BE2C (cell line): ENCODE measurements at regions not wholly inside any gene's neighbourhood (a gene's known extent, or its start where the extent isn't known, plus 50 kb on each side); places are given as distances from the start of the nearest gene placed in this dataset.

ENCODE experiments used
- DNase-seq: peaks from one replicate; pipeline ENCODE4 v3.0.0-alpha.2; 2020
- H3K27me3 ChIP-seq: fragments of 250-450 bp; sonication (Bioruptor Pico); 2 replicates; pipeline ENCODE4 v1.5.1; 2020; ENCODE audit warnings: mild to moderate bottlenecking
- H3K36me3 ChIP-seq: fragments of 250-450 bp; sonication (Bioruptor Pico); 2 replicates; pipeline ENCODE4 v1.5.1; 2020; ENCODE audit warnings: mild to moderate bottlenecking
- H3K4me1 ChIP-seq: fragments of 250-450 bp; sonication (Bioruptor Pico); 2 replicates; pipeline ENCODE4 v1.5.1; 2020
- H3K4me3 ChIP-seq: 2 replicates; pipeline ENCODE4 v1.5.1; 2011; ENCODE audit warnings: low read depth, low read length
- H3K9me3 ChIP-seq: fragments of 250-450 bp; sonication (Bioruptor Pico); 2 replicates; pipeline ENCODE4 v1.5.1; 2020
- TF ChIP-seq, protein P1 (sequence below): IDR thresholded peaks from 2 replicates; pipeline ENCODE4 v1.5.1; 2012; ENCODE audit warnings: mild to moderate bottlenecking, low read depth, low read length

DNA sequence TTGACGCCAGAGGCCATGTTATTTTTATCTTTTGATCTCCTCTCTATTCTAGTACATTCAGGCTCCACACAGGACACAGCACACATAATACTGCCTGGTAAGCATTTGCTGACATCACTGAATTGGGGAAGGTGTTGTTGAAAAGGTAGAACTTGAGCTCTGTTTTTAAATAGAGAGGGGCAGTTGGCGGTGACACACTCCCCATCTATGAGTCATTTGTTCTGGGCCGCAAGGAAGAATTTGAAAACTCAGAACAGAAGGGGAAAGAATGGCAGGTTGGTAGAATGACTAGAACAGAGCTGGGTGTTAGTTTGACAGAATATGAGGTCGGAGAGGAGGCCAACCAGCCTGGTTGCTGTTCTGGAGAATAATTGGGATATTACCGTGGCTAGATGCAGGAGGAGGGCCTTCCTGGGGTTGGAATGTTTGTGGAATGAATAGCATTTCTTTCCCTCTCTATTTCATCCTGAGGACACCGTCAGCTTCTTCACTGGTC lies 52.1 kb upstream of the ERRFI1 start:
- no peak overlapping the region for H3K4me3 ChIP-seq
- H3K27me3 ChIP-seq: no peaks in the 10 kb centered on the region
- no peaks in the 10 kb centered on the region for H3K9me3 ChIP-seq
- H3K4me1 ChIP-seq: no peaks in the 10 kb centered on the region
- DNase-seq: no peak
- TF ChIP-seq, protein P1, sequence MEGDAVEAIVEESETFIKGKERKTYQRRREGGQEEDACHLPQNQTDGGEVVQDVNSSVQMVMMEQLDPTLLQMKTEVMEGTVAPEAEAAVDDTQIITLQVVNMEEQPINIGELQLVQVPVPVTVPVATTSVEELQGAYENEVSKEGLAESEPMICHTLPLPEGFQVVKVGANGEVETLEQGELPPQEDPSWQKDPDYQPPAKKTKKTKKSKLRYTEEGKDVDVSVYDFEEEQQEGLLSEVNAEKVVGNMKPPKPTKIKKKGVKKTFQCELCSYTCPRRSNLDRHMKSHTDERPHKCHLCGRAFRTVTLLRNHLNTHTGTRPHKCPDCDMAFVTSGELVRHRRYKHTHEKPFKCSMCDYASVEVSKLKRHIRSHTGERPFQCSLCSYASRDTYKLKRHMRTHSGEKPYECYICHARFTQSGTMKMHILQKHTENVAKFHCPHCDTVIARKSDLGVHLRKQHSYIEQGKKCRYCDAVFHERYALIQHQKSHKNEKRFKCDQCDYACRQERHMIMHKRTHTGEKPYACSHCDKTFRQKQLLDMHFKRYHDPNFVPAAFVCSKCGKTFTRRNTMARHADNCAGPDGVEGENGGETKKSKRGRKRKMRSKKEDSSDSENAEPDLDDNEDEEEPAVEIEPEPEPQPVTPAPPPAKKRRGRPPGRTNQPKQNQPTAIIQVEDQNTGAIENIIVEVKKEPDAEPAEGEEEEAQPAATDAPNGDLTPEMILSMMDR: no peak
- H3K36me3 ChIP-seq: no peaks in the 10 kb centered on the region

DNA sequence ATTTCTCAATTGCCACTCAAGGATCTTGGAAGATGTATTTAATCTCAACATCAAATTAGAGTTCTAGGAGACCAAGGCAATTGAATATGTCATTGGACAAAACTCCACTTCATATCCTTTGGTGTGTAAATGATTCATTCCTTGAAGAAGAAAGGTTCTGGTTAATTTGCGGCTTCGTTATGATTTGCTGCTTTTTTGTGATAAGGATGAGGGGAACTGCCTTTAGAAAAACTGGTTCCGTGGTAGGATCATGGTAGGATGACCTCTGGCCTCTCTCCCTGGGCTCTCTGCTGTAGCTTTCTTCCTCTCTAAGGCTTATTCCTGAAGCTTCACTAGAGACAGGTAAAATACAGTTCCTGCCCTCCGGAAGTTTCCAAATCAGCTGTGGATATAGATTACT lies 51.5 kb upstream of the ERRFI1 start:
- no peak for DNase-seq
- no peaks in the 10 kb centered on the region for H3K4me1 ChIP-seq

DNA sequence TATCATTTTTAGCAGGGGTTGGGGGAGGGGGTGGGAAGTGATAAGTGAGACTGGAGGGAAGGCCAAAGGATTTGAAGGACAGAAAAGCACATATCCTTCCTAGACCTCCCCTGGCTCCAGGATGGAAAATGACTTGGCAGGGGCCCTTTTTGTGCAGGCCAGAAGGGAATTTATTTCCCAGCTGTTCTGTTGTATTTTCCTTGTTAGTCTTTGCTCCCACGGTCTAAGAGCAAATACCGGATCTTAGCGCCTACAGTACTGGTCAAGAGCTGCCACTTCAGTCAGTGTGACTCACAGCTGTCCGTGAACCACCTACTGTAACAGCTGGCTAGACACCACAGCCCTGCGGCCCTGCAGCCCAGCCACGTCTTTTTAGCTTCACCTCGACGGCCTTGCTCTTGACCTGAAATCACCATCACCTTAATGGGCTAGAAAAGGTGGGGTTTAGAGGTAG lies 51.0 kb upstream of the ERRFI1 start:
- Histone ChIP-seq H3K9me3 (no peaks in the 10 kb centered on the region), H3K36me3 (no peaks in the 10 kb centered on the region), H3K27me3 (no peaks in the 10 kb centered on the region), H3K4me3 (no peak overlapping the region), H3K4me1 (no peaks in the 10 kb centered on the region)
- no peak for DNase-seq
- TF ChIP-seq, protein P1: no peak

More for the DNA sequence above, 51.5 kb upstream of the ERRFI1 start:
- H3K4me3 ChIP-seq: no peak overlapping the region
- no peaks in the 10 kb centered on the region for H3K36me3 ChIP-seq
- TF ChIP-seq, protein P1: no peak
- no peaks in the 10 kb centered on the region for H3K9me3 ChIP-seq
- H3K27me3 ChIP-seq: no peaks in the 10 kb centered on the region

DNA sequence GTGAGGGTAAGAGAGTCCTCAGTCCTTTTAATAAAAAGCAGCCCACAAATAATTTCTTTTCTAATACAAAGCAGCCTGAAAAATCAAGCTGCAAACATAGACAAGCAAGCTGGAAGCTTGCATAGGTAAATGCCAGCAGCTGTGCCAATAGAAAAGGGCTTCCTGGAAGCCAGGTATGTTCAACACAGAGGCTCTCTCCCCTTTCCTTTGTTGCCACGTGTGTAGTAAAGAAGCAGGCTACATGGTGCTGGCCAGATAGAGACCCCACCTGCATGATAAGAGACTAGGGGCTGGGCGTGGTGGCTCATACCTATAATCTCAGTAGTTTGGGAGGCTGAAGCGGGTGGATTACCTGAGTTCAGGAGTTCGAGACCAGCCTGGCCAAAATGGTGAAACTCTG lies 50.1 kb upstream of the ERRFI1 start:
- no peaks in the 10 kb centered on the region for H3K9me3 ChIP-seq

More for the DNA sequence above, 50.1 kb upstream of the ERRFI1 start:
- TF ChIP-seq, protein P1: no peak
- Histone ChIP-seq H3K4me1 (no peaks in the 10 kb centered on the region), H3K4me3 (no peak overlapping the region), H3K27me3 (no peaks in the 10 kb centered on the region), H3K36me3 (no peaks in the 10 kb centered on the region)
- no peak for DNase-seq
